ENCODE measurements at regions not wholly inside any gene's neighbourhood (a gene's known extent, or its start where the extent isn't known, plus 50 kb on each side); places are given as distances from the start of the nearest gene placed in this dataset.

DNA sequence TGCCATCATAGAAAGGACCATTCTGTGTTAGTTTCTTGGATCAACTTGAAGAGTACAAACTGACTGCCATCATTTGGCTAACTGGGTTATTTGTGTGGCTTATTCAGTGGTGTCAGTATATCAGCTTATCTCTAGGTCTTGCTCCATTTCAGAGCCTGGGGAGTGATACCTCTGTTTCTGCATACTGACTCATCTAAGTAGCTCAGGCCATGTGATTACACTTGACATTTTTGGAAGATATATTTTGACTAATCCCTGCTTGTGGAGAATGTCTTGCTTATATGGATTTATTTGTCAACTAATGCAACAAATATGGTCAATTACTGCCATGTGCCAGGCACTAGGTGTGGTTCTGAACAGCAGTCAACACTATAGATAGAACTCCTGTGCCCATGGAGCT is 311.7 kb downstream of the YTHDC2 start:
- no peak for TF ChIP-seq CTCF (IDR thresholded peaks at IDR 0.05; ENCODE audit: extremely low read depth, missing control alignments)
- no peak for DNase-seq (ENCODE audit: low spot score)

GRCh38 chr5:113846941-113847340 is 333.4 kb downstream of the YTHDC2 start:
- TF ChIP-seq CTCF (IDR thresholded peaks at IDR 0.05; ENCODE audit: extremely low read depth, missing control alignments), result no peak
- no peak for DNase-seq (ENCODE audit: low spot score)

GRCh38 chr5:113864437-113864836 is 350.9 kb downstream of the YTHDC2 start:
- DNase-seq (ENCODE audit: low spot score), result no peak
- TF ChIP-seq CTCF (IDR thresholded peaks at IDR 0.05; ENCODE audit: extremely low read depth, missing control alignments), result no peak

GRCh38 chr5:113866763-113867162 is 353.3 kb downstream of the YTHDC2 start:
- no peak for TF ChIP-seq CTCF (IDR thresholded peaks at IDR 0.05; ENCODE audit: extremely low read depth, missing control alignments)
- DNase-seq (ENCODE audit: low spot score), result no peak

- TF ChIP-seq CTCF (IDR thresholded peaks at IDR 0.05; ENCODE audit: extremely low read depth, missing control alignments), result no peak
- DNase-seq (ENCODE audit: low spot score), result no peak
Observed at GRCh38 chr5:113869611-113870010, 356.1 kb downstream of the YTHDC2 start.

GRCh38 chr5:113871972-113872371 is 358.5 kb downstream of the YTHDC2 start:
- DNase-seq (ENCODE audit: low spot score), result no peak
- TF ChIP-seq CTCF (IDR thresholded peaks at IDR 0.05; ENCODE audit: extremely low read depth, missing control alignments), result no peak

- no peak for DNase-seq (ENCODE audit: low spot score)
- no peak for TF ChIP-seq CTCF (IDR thresholded peaks at IDR 0.05; ENCODE audit: extremely low read depth, missing control alignments)
Observed at GRCh38 chr5:113875096-113875495, 361.6 kb downstream of the YTHDC2 start.

Data from GM20000 (cell line).